HFFc6 (cell line): ENCODE measurements at regions not wholly inside any gene's neighbourhood (a gene's known extent, or its start where the extent isn't known, plus 50 kb on each side); places are given as distances from the start of the nearest gene placed in this dataset.

Experiments used
- DNase-seq: peaks from one replicate; pipeline ENCODE4 v3.0.0-alpha.2; 2018
- H3K27ac Mint-ChIP-seq: 2 replicates; pipeline ENCODE4 v1.8.0; 2020; ENCODE audit warnings: mild to moderate bottlenecking, mixed read lengths
- H3K27me3 Mint-ChIP-seq: 2 replicates; pipeline ENCODE4 v1.8.0; 2021; ENCODE audit warnings: mild to moderate bottlenecking, moderate library complexity, mixed read lengths; ENCODE audit not compliant: insufficient read depth
- H3K36me3 Mint-ChIP-seq: 2 replicates; pipeline ENCODE4 v1.8.0; 2021; ENCODE audit warnings: low read depth, mixed read lengths
- H3K4me1 Mint-ChIP-seq: 2 replicates; pipeline ENCODE4 v1.8.0; 2020; ENCODE audit warnings: low read depth, mixed read lengths
- H3K4me3 Mint-ChIP-seq: 2 replicates; pipeline ENCODE4 v1.8.0; 2020; ENCODE audit warnings: mild to moderate bottlenecking, moderate library complexity, mixed read lengths
- H3K9me3 Mint-ChIP-seq: 2 replicates; pipeline ENCODE4 v1.8.0; 2020; ENCODE audit warnings: mild to moderate bottlenecking, mixed read lengths
- TF ChIP-seq, protein P1 (sequence below): fragments of 200-600 bp; sonication (generic); IDR thresholded peaks from 2 replicates; pipeline ENCODE4 v1.5.0; 2021; ENCODE audit warnings: antibody characterized with exemption, mild to moderate bottlenecking

DNA sequence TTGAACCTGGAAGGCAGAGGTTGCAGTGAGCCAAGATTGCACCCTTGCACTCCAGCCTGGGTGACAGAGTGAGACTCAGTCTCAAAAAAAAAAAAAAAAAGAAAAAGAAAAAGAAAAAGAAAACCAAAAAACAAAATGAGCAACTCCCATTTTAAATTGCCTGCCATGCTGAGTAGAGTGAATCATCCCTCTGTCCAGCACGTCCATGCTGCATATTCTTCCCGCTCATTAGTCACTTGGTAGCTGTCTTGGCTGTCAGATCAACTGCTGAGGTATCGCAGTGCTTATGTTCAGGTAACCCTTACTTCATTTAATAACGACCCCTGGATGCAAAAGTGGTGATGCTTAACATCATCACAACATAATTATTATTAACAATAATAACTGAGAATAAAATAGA is 60.7 kb upstream of the SMOX start:
- no peaks in the 10 kb centered on the region for H3K9me3 Mint-ChIP-seq
- DNase-seq: peak; percentile 49
- no peaks in the 10 kb centered on the region for H3K36me3 Mint-ChIP-seq
- peaks cover 62% of the 10 kb centered on the region for H3K4me1 Mint-ChIP-seq
- no peaks in the 10 kb centered on the region; the same call in 1 of the 2 replicates for H3K27me3 Mint-ChIP-seq
- H3K4me3 Mint-ChIP-seq: no peak overlapping the region
- H3K27ac Mint-ChIP-seq: 0 out of 2 replicates have a peak overlapping the region, but pooled peaks have one; percentile 31
- TF ChIP-seq, protein P1, sequence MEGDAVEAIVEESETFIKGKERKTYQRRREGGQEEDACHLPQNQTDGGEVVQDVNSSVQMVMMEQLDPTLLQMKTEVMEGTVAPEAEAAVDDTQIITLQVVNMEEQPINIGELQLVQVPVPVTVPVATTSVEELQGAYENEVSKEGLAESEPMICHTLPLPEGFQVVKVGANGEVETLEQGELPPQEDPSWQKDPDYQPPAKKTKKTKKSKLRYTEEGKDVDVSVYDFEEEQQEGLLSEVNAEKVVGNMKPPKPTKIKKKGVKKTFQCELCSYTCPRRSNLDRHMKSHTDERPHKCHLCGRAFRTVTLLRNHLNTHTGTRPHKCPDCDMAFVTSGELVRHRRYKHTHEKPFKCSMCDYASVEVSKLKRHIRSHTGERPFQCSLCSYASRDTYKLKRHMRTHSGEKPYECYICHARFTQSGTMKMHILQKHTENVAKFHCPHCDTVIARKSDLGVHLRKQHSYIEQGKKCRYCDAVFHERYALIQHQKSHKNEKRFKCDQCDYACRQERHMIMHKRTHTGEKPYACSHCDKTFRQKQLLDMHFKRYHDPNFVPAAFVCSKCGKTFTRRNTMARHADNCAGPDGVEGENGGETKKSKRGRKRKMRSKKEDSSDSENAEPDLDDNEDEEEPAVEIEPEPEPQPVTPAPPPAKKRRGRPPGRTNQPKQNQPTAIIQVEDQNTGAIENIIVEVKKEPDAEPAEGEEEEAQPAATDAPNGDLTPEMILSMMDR: no peak

DNA sequence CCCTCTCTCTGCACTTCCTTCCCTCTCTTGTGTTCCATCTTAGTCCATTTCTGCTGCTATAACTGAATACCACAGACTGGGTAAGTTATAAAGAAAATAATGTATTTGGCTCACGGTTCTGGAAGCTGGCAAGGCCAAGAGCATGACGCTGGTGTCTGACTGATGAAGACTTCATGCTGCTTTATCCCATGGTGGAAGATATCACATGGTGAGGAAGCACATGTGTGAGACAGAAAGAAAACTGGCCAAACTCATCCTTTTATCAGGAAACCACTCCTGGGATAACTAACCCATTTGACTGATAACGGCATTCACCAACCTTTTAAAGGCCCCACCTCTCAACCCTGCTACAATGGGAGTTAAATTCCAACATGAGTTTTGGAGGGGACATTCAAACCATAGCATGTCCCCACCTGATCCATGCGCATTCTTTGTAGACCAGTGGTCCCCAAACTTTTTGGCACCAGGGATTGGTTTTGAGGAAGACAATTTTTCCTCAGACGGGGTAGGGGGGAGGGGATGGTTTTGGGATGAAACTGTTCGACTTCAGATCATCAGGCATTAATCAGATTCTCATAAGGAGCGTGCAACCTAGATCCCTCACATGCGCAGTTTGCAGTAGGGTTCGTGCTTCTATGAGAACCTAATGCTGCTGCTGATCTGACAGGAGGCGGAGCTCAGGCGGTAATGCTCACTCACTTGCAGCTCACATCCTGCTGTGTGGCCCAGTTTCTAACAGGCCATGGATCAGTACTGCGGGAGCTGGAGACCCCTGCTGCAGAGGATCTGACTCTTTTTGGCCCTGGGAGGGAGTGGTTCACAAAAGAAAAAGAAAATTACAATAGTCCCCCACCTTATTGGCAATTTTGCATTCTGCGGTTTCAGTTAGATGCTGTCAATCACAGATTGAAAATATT is 61.6 kb upstream of the SMOX start:
- DNase-seq: no peak
- TF ChIP-seq, protein P1: no peak
- Mint-ChIP-seq H3K27me3 (no peaks in the 10 kb centered on the region; the same call in 1 of the 2 replicates), H3K27ac (no peak overlapping the region), H3K4me1 (peaks cover 66% of the 10 kb centered on the region), H3K4me3 (no peak overlapping the region), H3K36me3 (peaks cover 5% of the 10 kb centered on the region; the same call in 1 of the 2 replicates), H3K9me3 (peaks cover 4% of the 10 kb centered on the region; the same call in 1 of the 2 replicates)

DNA sequence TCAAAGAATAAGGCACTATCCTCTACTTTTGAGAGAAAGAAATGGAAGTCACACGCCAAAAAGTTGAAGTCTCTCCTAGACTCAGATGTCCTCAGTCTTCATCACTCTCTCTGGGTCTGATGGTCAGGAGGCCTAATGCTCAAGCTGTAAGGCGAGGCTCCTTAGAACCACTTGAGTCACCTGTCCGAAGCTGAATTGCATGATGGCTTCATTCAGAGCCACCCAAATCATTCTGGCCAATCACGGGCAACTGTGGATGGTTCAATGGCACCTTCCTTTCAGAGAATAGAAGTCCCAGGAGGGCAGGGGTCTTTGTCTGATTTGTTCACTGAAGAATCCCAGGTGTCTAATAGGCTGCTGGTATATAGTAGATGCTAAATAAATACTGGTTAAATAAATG is 63.9 kb upstream of the SMOX start:
- Mint-ChIP-seq H3K27me3 (no peaks in the 10 kb centered on the region), H3K36me3 (peaks cover 5% of the 10 kb centered on the region; the same call in 1 of the 2 replicates), H3K4me3 (no peak overlapping the region), H3K4me1 (peaks cover 52% of the 10 kb centered on the region), H3K27ac (peak overlapping the region; percentile 94), H3K9me3 (peaks cover 4% of the 10 kb centered on the region; the same call in 1 of the 2 replicates)
- TF ChIP-seq, protein P1: no peak
- no peak for DNase-seq

DNA sequence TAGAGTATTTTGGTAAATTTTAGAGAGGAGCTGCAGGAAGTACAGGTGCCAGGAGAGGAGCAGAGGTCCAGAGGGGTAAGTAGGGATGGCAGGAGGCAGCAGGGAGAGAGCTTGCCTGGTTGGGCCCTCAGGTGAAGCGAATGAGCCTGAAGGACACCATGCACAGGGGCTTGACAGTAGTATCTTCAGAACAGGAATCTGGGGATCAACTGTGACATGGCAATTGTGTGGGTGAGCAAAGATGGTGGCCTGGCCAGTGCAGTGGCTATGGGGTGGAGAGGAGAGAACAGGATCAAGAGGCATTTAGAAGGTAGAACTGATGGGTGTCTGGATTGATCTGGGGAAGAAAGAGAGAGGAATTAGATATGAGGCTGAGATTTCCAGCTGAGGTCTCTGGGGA is 64.5 kb upstream of the SMOX start:
- no peak for DNase-seq
- TF ChIP-seq, protein P1: no peak
- Mint-ChIP-seq H3K27me3 (no peaks in the 10 kb centered on the region), H3K27ac (no peak overlapping the region), H3K36me3 (peaks cover 5% of the 10 kb centered on the region; the same call in 1 of the 2 replicates), H3K4me1 (peaks cover 52% of the 10 kb centered on the region), H3K4me3 (no peak overlapping the region), H3K9me3 (peaks cover 4% of the 10 kb centered on the region; the same call in 1 of the 2 replicates)

DNA sequence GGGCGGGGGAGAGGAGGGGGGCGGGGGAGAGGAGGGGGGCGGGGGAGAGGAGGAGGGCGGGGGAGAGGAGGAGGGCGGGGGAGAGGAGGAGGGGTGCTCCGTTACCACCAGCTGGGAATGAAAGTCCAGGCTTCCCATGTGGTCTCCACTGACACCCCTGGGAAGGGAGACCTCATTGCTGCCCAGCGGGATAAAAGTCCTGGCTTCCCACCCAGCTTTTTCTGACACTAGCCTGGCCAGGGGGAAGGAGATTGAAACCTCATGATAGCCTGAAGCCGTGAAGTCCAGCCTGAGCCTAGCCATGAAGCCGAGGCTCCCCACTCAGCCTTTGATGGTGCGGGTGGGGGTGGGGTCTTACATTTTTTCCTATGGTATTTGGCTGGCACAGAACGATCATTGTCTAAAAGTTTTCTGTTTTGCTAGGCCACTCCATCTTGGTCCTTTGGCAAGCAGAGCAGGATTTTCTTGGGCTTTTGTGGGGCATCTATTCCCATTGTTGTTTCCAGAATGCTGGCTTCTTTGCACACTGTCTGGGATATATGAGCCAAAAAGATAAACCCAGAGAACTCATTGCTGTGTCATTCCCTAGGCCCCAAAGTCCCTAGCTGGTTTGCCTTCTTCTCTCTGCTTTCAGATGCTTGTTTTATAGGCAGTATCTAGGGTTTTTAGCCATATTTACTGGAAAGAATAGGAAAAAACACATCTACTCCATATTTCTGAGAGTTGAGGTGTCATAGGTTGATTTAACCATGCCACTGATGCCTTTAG is 65.3 kb upstream of the SMOX start:
- Mint-ChIP-seq H3K27ac (peak overlapping the region; percentile 61), H3K4me3 (no peak overlapping the region; the same call in 1 of the 2 replicates), H3K27me3 (no peaks in the 10 kb centered on the region), H3K9me3 (peaks cover 4% of the 10 kb centered on the region; the same call in 1 of the 2 replicates), H3K4me1 (peaks cover 59% of the 10 kb centered on the region), H3K36me3 (peaks cover 5% of the 10 kb centered on the region; the same call in 1 of the 2 replicates)
- TF ChIP-seq, protein P1: no peak
- DNase-seq: no peak
